HG03196 (cell line): ENCODE measurements at regions not wholly inside any gene's neighbourhood (a gene's known extent, or its start where the extent isn't known, plus 50 kb on each side); places are given as distances from the start of the nearest gene placed in this dataset.

Source experiments
- ATAC-seq: cut with Tn5 transposase; IDR thresholded peaks from one replicate; pipeline ENCODE4 v1.9.1; 2021; ENCODE audit not compliant: unreplicated experiment

GRCh38 chr1:38719880-38720279, 139.7 kb downstream of the RRAGC start:
- no peak for ATAC-seq

- no peak for ATAC-seq
Measured at GRCh38 chr1:38718031-38718430, 141.5 kb downstream of the RRAGC start.

- ATAC-seq, result no peak
Measured at GRCh38 chr1:38716229-38716628, 143.3 kb downstream of the RRAGC start.

DNA sequence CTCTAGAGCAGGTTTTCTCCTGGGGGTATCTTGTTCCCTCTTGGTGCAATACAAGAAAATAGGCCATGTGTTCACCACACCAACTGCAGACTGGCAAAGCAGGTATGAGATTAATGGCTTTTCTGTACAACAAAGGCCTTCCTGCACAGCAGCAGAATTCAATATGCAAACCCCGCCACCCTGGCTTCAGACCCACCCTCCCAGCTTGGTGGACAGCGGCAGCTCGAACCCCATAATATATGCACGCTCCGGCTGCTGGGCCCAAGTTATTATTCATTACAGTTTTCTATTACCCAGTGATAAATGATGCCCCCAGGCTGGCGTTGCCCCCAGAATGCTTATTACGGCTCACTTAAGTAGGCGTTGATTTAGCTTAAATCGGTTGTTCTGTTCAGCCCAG, 144.2 kb downstream of the RRAGC start:
- no peak for ATAC-seq

DNA sequence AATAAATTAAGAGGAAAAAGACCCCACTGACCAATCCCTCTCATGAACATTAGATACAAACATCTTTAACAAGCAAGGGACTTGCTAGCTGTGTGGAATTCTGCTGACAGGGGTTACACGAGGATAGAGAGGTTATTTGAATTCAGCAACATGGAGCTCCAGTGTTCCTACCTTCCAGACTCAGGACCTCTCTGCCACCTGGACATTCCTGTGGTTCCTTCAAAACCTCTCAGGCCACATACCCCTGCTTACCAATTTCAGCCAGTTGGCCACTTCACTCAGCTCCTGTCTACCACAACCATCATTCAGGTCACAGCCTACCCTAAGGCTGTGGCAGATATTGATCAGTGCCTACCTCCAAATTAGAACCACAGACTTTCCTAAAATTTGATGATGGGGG, 147.5 kb downstream of the RRAGC start:
- no peak for ATAC-seq

- no peak for ATAC-seq
Measured at GRCh38 chr1:38708701-38709258, 150.8 kb downstream of the RRAGC start.

GRCh38 chr1:38701088-38701487, 158.5 kb downstream of the RRAGC start:
- ATAC-seq, result no peak

DNA sequence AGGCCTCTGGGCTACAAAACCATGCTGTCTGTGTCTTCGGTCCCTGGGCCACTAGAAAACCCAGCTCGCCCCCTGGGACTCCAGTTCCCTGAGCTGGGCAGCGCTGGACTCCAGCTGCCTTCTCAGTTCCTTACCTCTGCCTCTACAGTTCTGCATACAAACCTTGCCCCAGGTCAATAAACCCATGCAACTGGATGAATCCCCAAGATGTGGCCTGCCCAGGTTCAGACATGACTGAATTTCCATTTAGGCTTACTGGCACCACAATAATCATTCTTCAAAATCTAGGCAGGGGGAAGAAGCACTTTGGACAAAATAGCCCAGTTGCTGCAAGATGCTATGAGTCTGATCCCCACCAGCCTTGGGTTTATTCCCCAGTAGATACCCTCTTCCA, 159.5 kb downstream of the RRAGC start:
- ATAC-seq, result no peak

- no peak for ATAC-seq
Measured at GRCh38 chr1:38699330-38700076, 160.1 kb downstream of the RRAGC start.

GRCh38 chr1:38697387-38697786, 162.2 kb downstream of the RRAGC start:
- no peak for ATAC-seq

DNA sequence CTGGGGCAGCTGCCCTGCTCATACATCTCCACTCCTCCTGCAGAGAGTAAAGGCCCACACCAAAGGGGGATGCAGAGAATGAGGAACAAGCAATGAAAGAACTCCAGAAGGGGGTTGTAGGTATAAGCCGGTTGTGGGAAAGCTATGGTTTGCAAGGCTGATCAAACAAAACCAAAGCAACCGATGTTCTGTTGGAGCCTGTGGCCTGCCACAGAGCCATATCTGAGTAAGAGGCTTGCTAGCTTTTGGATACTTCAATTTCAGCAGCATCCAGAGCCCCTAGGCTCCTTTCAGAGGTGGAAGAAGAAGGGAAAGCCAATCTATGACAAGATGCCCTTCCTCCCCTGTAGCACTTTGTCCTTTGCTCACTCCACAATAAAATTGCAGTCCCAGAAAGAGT, 163.2 kb downstream of the RRAGC start:
- no peak for ATAC-seq

GRCh38 chr1:38693759-38694158, 165.8 kb downstream of the RRAGC start:
- ATAC-seq, result no peak

DNA sequence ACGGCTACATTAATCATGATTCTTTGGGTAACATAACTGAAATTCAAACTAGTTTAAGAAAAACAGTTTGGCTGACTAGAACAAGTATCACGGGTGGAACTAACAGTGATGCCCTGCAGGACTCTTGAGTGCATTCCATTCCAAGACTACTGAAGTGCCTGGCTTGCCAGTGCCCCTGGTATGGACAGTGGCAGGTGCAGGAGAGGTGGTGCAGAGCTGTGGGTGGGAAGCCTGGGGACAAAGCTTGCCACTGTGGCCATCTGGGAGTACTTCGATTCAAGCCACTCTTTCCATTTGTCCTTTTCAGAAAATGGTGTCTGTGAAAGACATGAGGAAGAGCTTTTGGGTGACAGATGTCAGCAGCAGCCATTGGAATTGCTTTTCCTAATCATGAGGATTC, 166.5 kb downstream of the RRAGC start:
- no peak for ATAC-seq

GRCh38 chr1:38690790-38691449, 168.7 kb downstream of the RRAGC start:
- no peak for ATAC-seq

DNA sequence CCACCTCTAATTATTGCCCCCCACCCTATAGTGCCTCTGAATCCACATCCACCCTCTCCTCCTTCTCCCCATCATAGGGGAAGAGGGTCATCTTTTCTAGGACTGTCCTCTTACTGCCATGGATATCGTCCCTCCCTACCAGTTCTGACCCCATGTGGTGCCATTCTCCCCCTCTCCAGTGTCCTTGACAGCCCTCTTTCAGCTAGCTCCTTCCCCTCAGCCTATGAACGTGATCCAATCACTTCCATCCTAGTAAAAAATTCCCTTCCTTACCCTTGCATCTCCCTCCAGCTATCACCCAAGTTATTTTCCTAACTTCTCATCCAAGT, 172.7 kb downstream of the RRAGC start:
- ATAC-seq, result no peak

- ATAC-seq, result no peak
Measured at GRCh38 chr1:38686167-38686926, 173.2 kb downstream of the RRAGC start.

DNA sequence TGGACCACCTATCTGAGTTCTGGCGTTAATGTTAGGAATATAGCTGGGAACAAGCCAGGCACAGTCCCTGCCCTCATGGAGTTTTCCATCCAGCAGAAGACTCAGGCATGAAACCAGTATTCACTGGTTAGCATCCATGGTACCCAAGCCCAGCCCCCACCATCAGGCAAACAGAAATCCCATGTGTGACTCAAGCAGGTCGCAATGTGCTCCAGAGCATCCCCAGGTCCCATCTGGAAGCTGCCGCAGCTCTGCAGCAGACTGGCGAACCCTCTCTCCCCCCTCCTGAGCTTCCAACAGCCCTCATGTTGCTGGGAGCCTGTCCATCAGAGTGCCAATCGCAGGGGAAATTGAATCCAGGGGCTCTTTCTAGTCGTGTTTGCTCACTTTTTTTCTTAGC, 174.2 kb downstream of the RRAGC start:
- ATAC-seq, result no peak

- ATAC-seq, result no peak
Measured at GRCh38 chr1:38680801-38681510, 178.6 kb downstream of the RRAGC start.

GRCh38 chr1:38677756-38678155, 181.8 kb downstream of the RRAGC start:
- no peak for ATAC-seq

DNA sequence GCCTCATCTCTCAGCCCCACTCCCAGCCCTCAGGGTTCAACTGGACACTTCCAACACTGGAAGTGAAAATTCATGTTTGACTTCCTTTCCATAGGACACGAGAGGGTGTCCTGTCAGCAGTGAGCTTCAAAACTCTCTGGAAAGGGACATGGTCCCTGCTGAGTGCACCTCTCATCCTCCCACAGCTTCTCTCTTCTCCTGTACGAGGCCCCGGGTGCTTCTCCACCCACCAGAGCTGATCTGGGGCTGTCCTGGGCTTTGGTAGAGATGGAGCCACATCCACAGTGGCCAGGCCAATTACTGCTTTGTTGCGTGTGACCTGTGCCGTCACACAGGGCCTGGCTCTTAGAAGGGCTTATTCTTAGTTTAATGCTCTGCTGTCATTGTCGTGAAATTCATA, 182.3 kb downstream of the RRAGC start:
- ATAC-seq, result no peak

DNA sequence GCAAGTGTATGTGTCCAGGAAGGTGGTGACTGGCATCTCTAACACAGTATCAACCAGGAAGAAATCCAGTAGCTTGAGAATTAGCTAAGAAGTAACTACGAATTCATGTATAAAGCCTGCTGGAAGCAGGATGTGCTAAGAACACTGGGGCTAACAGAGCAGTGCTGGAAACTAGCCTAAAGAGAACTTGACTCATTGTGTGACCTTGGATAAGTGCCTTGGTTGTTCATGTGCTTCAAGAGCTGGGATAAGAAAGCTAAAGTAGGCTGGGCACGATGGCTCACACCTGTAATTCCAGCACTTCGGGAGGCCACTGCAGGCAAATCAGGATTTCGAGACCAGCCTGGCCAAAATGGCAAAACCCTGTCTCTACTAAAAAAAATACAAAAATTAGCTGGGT, 186.9 kb downstream of the RRAGC start:
- no peak for ATAC-seq
